H1 (cell line): ENCODE measurements at regions not wholly inside any gene's neighbourhood (a gene's known extent, or its start where the extent isn't known, plus 50 kb on each side); places are given as distances from the start of the nearest gene placed in this dataset.

Source experiments
- CTCF ChIA-PET: fragments of 300-600 bp; sonication (Branson Sonifier 250); formaldehyde crosslinking; loops from one replicate; lab custom pipeline; 2021; ENCODE audit not compliant: partially characterized antibody; lab: Charles Lee
- POLR2A ChIA-PET: fragments of 300-600 bp; sonication (Branson Sonifier 250); formaldehyde crosslinking; loops from one replicate; lab custom pipeline; 2021; ENCODE audit warnings: inconsistent platforms; ENCODE audit not compliant: partially characterized antibody; lab: Charles Lee
- DNase-seq, 2 experiments: peaks; one replicate each; pipeline versions ENCODE4 v3.0.0 to v3.0.0-alpha.2; 2010 to 2022; ENCODE audit warnings: low spot score in 2 of 2, low read depth in 1 of 2, mixed read lengths in 1 of 2
- FAIRE-seq: peaks from 2 replicates; lab custom pipeline; 2011; peaks lifted over from hg19 to GRCh38; lab: Jason Lieb, UNC
- H2AFZ ChIP-seq: 2 replicates; pipeline ENCODE4 v1.8.1; 2012; ENCODE audit warnings: low read length, inconsistent platforms
- H2AK5ac ChIP-seq: 2 replicates; pipeline ENCODE4 v1.6.1; 2013; ENCODE audit warnings: low read depth, low read length
- H2BK120ac ChIP-seq: replicated peaks from 2 replicates; pipeline ENCODE3; 2013; ENCODE audit warnings: low read depth, low read length, inconsistent platforms
- H2BK12ac ChIP-seq: 2 replicates; pipeline ENCODE4 v1.6.1; 2013; ENCODE audit warnings: low read depth, low read length
- H2BK15ac ChIP-seq: 2 replicates; pipeline ENCODE4 v1.6.1; 2013; ENCODE audit warnings: low read length
- H2BK20ac ChIP-seq: 2 replicates; pipeline ENCODE4 v1.6.1; 2013; ENCODE audit warnings: low read length
- H2BK5ac ChIP-seq: 2 replicates; pipeline ENCODE4 v1.6.1; 2013; ENCODE audit warnings: low read depth, low read length
- H3K14ac ChIP-seq: 2 replicates; pipeline ENCODE4 v1.6.1; 2013; ENCODE audit warnings: inconsistent platforms; ENCODE audit not compliant: insufficient read length
- H3K18ac ChIP-seq: 2 replicates; pipeline ENCODE4 v1.6.1; 2013; ENCODE audit warnings: low read length; ENCODE audit errors: extremely low read depth
- H3K23ac ChIP-seq: 2 replicates; pipeline ENCODE4 v1.6.1; 2013; ENCODE audit warnings: inconsistent platforms; ENCODE audit not compliant: insufficient read length
- H3K23me2 ChIP-seq: 2 replicates; pipeline ENCODE4 v1.6.1; 2013; ENCODE audit warnings: low read depth, low read length
- H3K27ac ChIP-seq: 2 replicates; pipeline ENCODE4 v1.6.1; 2011; ENCODE audit warnings: low read depth, low read length, inconsistent platforms
- H3K27me3 ChIP-seq, 4 experiments: replicated peaks in 1 of 4; 1 replicate in 1 of 4; 2 replicates in 3 of 4; pipeline versions ENCODE4 v1.6.1 to v1.8.1; 2011 to 2013; ENCODE audit warnings: low read length in 3 of 4, mild to moderate bottlenecking in 3 of 4, inconsistent platforms in 2 of 4, mixed read lengths in 2 of 4, moderate library complexity in 1 of 4; ENCODE audit not compliant: control insufficient read depth in 3 of 4, insufficient read depth in 3 of 4; ENCODE audit errors: extremely low read depth in 1 of 4
- H3K36me3 ChIP-seq, 4 experiments: 2 replicates each; pipeline versions ENCODE4 v1.6.1 to v1.8.1; 2011 to 2013; ENCODE audit warnings: mild to moderate bottlenecking in 4 of 4, low read length in 3 of 4, moderate library complexity in 2 of 4, control low read depth in 1 of 4, inconsistent platforms in 1 of 4; ENCODE audit not compliant: insufficient read depth in 4 of 4, control insufficient read depth in 2 of 4
- H3K4ac ChIP-seq: replicated peaks from 2 replicates; pipeline ENCODE3; 2013; ENCODE audit warnings: low read length, low read depth, mixed read lengths, inconsistent platforms; ENCODE audit not compliant: insufficient read length
- H3K4me1 ChIP-seq, 4 experiments: replicated peaks in 1 of 4; 1 replicate in 1 of 4; 2 replicates in 3 of 4; pipeline versions ENCODE4 v1.6.1 to v1.8.1; 2011 to 2013; ENCODE audit warnings: low read length in 3 of 4, inconsistent platforms in 2 of 4, mixed read lengths in 1 of 4; ENCODE audit not compliant: insufficient read depth in 4 of 4, control insufficient read depth in 3 of 4
- H3K4me2 ChIP-seq, 2 experiments: 2 replicates each; pipeline versions ENCODE4 v1.6.1 to v1.8.1; 2011 to 2013; ENCODE audit warnings: low read depth in 2 of 2, low read length in 2 of 2, control low read depth in 1 of 2, inconsistent platforms in 1 of 2, mild to moderate bottlenecking in 1 of 2; ENCODE audit not compliant: insufficient read depth in 1 of 2
- H3K4me3 ChIP-seq, 4 experiments: fragments of 200-600, 300-600 bp in 1 of 4; sonication (generic), shearing (Covaris generic), sonication (Bioruptor Twin) in 1 of 4; 2 replicates each; pipeline versions ENCODE4 v1.5.1 to v1.8.1; 2011 to 2016; ENCODE audit warnings: low read length in 4 of 4, low read depth in 3 of 4, control low read depth in 2 of 4, inconsistent platforms in 2 of 4, mild to moderate bottlenecking in 2 of 4, mixed read lengths in 1 of 4, moderate library complexity in 1 of 4; ENCODE audit not compliant: insufficient read depth in 2 of 4; ENCODE audit errors: extremely low read depth in 1 of 4
- H3K56ac ChIP-seq: replicated peaks from 2 replicates; pipeline ENCODE3; 2013; ENCODE audit warnings: low read depth, mild to moderate bottlenecking, mixed read lengths, low read length, inconsistent platforms; ENCODE audit not compliant: insufficient read length
- H3K79me1 ChIP-seq: 2 replicates; pipeline ENCODE4 v1.6.1; 2013; ENCODE audit warnings: low read depth, low read length, control low read depth
- H3K79me2 ChIP-seq, 2 experiments: 2 replicates each; pipeline versions ENCODE4 v1.6.1 to v1.8.1; 2012 to 2013; ENCODE audit warnings: low read length in 2 of 2, mild to moderate bottlenecking in 2 of 2, inconsistent platforms in 1 of 2; ENCODE audit not compliant: insufficient read depth in 2 of 2, control insufficient read depth in 1 of 2
- H3K9ac ChIP-seq, 4 experiments: replicated peaks in 1 of 4; 1 replicate in 1 of 4; 2 replicates in 3 of 4; pipeline versions ENCODE4 v1.6.1 to v1.8.1; 2011 to 2013; ENCODE audit warnings: low read depth in 3 of 4, low read length in 3 of 4, control low read depth in 2 of 4, mild to moderate bottlenecking in 2 of 4, moderate library complexity in 2 of 4, inconsistent platforms in 1 of 4; ENCODE audit errors: extremely low read depth in 1 of 4
- H3K9me3 ChIP-seq, 2 experiments: 2 replicates each; pipeline versions ENCODE4 v1.6.1 to v1.8.1; 2012 to 2013; ENCODE audit warnings: mild to moderate bottlenecking in 2 of 2, moderate library complexity in 2 of 2, control low read depth in 1 of 2, inconsistent platforms in 1 of 2, low read depth in 1 of 2, low read length in 1 of 2, mixed read lengths in 1 of 2; ENCODE audit not compliant: insufficient read depth in 2 of 2
- H4K20me1 ChIP-seq, 2 experiments: replicated peaks in 1 of 2; 2 replicates each; pipeline versions ENCODE3 to v1.8.1; 2011 to 2013; ENCODE audit warnings: inconsistent platforms in 2 of 2, low read length in 2 of 2, mild to moderate bottlenecking in 1 of 2; ENCODE audit not compliant: insufficient read depth in 2 of 2, control insufficient read depth in 1 of 2
- H4K5ac ChIP-seq: 2 replicates; pipeline ENCODE4 v1.6.1; 2013; ENCODE audit warnings: low read length, low read depth, mixed read lengths, inconsistent platforms; ENCODE audit not compliant: insufficient read length
- H4K8ac ChIP-seq: 2 replicates; pipeline ENCODE4 v1.8.0; 2013; ENCODE audit warnings: mild to moderate bottlenecking, moderate library complexity, low read length, inconsistent platforms; ENCODE audit not compliant: insufficient read depth; ENCODE audit errors: extremely low read depth
- H4K91ac ChIP-seq: replicated peaks from 2 replicates; pipeline ENCODE3; 2013; ENCODE audit warnings: low read length, mixed read lengths, inconsistent platforms; ENCODE audit not compliant: insufficient read length
- MAFK ChIP-seq: IDR thresholded peaks from 2 replicates; pipeline ENCODE4 v1.6.1; 2012; ENCODE audit warnings: low read depth, mild to moderate bottlenecking, improper control_type of control experiment, low read length
- NRF1 ChIP-seq: IDR thresholded peaks from 2 replicates; pipeline ENCODE4 v1.6.1; 2011; ENCODE audit warnings: mild to moderate bottlenecking, low read depth, low read length, improper control_type of control experiment

DNA sequence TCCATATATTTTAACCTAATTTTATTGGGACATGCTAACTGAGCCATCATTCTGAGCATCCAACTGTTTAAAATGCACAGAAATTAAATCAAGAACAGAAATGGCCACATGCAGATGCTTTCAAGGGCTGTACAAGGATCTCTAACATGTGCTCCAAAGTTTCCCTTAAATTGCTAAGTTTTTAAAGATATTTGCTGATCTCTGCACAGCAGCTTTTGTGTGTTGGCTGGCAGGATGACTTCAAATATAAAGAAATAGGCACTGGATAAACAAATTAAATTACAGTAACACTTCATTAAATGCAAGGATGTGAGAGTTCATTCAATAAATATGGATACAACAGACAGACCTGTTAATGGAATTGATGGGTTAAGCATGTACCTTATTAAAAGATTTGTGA is 148.0 kb upstream of the MEOX2 start:
- Histone ChIP-seq H2AK5ac (no peak overlapping the region), H3K23me2 (no peaks in the 10 kb centered on the region), H3K27ac (no peak overlapping the region), H2BK20ac (no peak overlapping the region), H3K4ac (no peak overlapping the region)
- TF ChIP-seq MAFK (no peak), NRF1 (no peak)
- TF ChIP-seq, all 59 proteins: peak for 0
- POLR2A ChIA-PET = no interaction called here
- CTCF ChIA-PET = no interaction called here
- Histone ChIP-seq H2BK120ac (no peak overlapping the region), H3K9ac (no peak overlapping the region), H3K18ac (no peak overlapping the region), H3K4me3 (no peak overlapping the region), H3K9me3 (no peaks in the 10 kb centered on the region), H2AFZ (no peak overlapping the region), H3K36me3 (no peaks in the 10 kb centered on the region), H4K5ac (no peak overlapping the region), H3K4me2 (no peak overlapping the region), H3K56ac (no peak overlapping the region), H2BK15ac (no peak overlapping the region), H3K27me3 (no peaks in the 10 kb centered on the region), H4K20me1 (no peaks in the 10 kb centered on the region), H3K4me1 (peaks cover 0 to 3% (median 0%) of the 10 kb centered on the region in 4 experiments; a peak in 1 of 7 replicates), H2BK12ac (no peak overlapping the region), H3K23ac (no peak overlapping the region), H3K79me1 (no peaks in the 10 kb centered on the region), H4K8ac (no peak overlapping the region), H4K91ac (no peak overlapping the region), H3K14ac (no peak overlapping the region), H3K79me2 (no peaks in the 10 kb centered on the region), H2BK5ac (no peak overlapping the region)
- FAIRE-seq (no peak), DNase-seq (no peak)
